Progenitor cell of endocrine pancreas (in vitro differentiated cells): ENCODE measurements at regions not wholly inside any gene's neighbourhood (a gene's known extent, or its start where the extent isn't known, plus 50 kb on each side); places are given as distances from the start of the nearest gene placed in this dataset.

Source experiments
- DNase-seq: peaks from one replicate; pipeline ENCODE4 v3.0.0; 2021; ENCODE audit warnings: low spot score; ENCODE audit not compliant: unreplicated experiment
- H3K27ac Mint-ChIP-seq: 2 replicates; pipeline ENCODE4 v1.8.0; 2021; ENCODE audit warnings: mild to moderate bottlenecking, moderate library complexity, mixed read lengths
- H3K27me3 Mint-ChIP-seq: 2 replicates; pipeline ENCODE4 v1.8.0; 2021; ENCODE audit warnings: mixed read lengths
- H3K36me3 Mint-ChIP-seq: 2 replicates; pipeline ENCODE4 v1.8.0; 2022; ENCODE audit warnings: mixed read lengths; ENCODE audit not compliant: insufficient read depth
- H3K4me1 Mint-ChIP-seq: 2 replicates; pipeline ENCODE4 v1.8.0; 2021; ENCODE audit warnings: low read depth, mixed read lengths
- H3K4me3 Mint-ChIP-seq: 2 replicates; pipeline ENCODE4 v1.8.0; 2021; ENCODE audit warnings: low read depth, mild to moderate bottlenecking, moderate library complexity, mixed read lengths
- H3K9me3 Mint-ChIP-seq: 2 replicates; pipeline ENCODE4 v1.8.0; 2021; ENCODE audit warnings: low read depth, mixed read lengths
- TF ChIP-seq, protein P1 (sequence below): fragments of 200-600 bp; sonication (generic); IDR thresholded peaks from one replicate; pipeline ENCODE4 v1.5.0; 2021; ENCODE audit warnings: antibody characterized with exemption, mild to moderate bottlenecking; ENCODE audit not compliant: unreplicated experiment

DNA sequence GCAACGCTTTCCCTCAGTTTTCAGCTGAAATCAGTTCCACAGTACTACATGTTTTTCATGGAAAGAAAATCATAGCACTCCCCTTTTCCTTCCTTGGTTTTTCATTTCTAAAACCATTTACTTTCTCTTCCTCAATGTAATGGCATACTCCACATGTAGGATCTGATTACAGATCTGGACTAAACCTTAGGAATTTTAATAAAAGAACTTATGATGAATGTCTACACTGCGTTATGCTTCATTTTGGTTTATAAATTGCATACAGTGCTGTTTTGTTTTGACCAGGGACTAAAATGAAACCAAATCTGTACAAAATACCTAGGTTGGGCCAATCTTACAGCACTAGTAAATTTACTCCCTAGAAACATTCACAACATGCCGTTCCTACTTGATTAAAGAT is 589.9 kb downstream of the TBC1D4 start:
- no peaks in the 10 kb centered on the region for H3K27me3 Mint-ChIP-seq
- no peaks in the 10 kb centered on the region for H3K9me3 Mint-ChIP-seq
- peaks cover 1% of the 10 kb centered on the region for H3K4me1 Mint-ChIP-seq
- H3K4me3 Mint-ChIP-seq, result no peak overlapping the region
- no peak for DNase-seq
- H3K27ac Mint-ChIP-seq, result no peak overlapping the region
- TF ChIP-seq, protein P1, sequence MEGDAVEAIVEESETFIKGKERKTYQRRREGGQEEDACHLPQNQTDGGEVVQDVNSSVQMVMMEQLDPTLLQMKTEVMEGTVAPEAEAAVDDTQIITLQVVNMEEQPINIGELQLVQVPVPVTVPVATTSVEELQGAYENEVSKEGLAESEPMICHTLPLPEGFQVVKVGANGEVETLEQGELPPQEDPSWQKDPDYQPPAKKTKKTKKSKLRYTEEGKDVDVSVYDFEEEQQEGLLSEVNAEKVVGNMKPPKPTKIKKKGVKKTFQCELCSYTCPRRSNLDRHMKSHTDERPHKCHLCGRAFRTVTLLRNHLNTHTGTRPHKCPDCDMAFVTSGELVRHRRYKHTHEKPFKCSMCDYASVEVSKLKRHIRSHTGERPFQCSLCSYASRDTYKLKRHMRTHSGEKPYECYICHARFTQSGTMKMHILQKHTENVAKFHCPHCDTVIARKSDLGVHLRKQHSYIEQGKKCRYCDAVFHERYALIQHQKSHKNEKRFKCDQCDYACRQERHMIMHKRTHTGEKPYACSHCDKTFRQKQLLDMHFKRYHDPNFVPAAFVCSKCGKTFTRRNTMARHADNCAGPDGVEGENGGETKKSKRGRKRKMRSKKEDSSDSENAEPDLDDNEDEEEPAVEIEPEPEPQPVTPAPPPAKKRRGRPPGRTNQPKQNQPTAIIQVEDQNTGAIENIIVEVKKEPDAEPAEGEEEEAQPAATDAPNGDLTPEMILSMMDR, result no peak
- H3K36me3 Mint-ChIP-seq, result no peaks in the 10 kb centered on the region

DNA sequence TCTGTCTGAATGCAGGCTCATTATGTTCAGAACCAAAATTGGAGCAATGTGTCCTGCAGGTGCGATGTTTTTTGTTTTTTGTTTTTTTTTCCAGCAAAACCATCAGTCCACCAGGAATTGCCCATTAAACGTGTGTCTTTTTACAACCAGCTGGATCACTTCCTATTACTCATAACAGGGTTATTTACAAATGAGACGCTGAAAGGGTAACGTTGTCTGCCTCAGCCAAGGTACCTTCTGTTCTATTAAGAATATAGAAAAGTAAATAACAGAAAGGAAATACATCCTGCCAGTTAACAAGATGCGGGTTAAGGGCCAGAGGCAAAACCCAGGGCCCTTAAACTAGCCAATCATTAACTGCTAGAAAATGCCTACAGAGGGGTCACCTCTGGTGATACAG is 590.4 kb downstream of the TBC1D4 start:
- Mint-ChIP-seq H3K36me3 (no peaks in the 10 kb centered on the region), H3K27ac (no peak overlapping the region), H3K9me3 (no peaks in the 10 kb centered on the region), H3K4me3 (no peak overlapping the region), H3K4me1 (peaks cover 1% of the 10 kb centered on the region), H3K27me3 (no peaks in the 10 kb centered on the region)
- TF ChIP-seq, protein P1, result no peak
- no peak for DNase-seq

DNA sequence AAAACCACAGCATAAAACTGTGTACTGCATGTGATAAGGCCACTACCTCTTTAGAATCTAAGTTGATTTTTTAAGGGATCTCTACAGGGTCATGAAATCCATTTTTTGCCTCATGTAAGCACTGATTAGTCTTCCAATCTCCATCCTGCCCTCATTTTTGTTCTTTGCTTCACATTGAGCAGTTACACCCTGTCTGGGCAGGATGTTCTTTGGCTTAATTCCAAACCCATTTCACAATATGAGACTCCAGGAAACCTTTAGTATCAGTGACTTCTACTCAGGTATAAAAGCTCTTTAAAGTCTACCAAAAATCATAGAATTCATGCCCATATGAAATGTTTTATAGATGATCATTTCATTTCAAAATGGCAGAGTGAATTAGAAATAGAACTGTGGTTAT is 592.6 kb downstream of the TBC1D4 start:
- H3K27ac Mint-ChIP-seq, result no peak overlapping the region
- peaks cover 1% of the 10 kb centered on the region for H3K4me1 Mint-ChIP-seq
- no peaks in the 10 kb centered on the region for H3K9me3 Mint-ChIP-seq
- DNase-seq, result no peak
- H3K36me3 Mint-ChIP-seq, result no peaks in the 10 kb centered on the region
- TF ChIP-seq, protein P1, result no peak
- H3K27me3 Mint-ChIP-seq, result no peaks in the 10 kb centered on the region
- no peak overlapping the region for H3K4me3 Mint-ChIP-seq

DNA sequence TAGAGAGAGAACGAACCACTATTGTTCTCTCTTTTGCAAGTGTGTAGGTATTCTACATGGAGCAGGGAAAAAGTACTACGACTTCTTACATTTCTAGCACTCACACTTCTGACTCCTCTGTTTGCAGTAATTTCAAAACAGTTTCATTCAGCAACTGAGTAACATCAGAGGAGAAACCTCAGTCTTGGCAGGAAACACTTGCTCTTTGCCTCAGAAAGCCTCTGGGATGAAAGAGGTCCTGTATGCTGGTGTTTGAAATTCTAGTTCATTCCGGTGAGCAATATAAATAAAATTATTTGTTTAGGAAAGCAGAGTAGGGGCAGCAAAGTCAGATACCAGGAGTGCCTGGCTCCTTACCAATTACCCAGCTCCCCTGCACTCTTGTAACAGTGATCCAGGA is 595.5 kb downstream of the TBC1D4 start:
- TF ChIP-seq, protein P1, result no peak
- Mint-ChIP-seq H3K4me1 (no peaks in the 10 kb centered on the region), H3K27ac (no peak overlapping the region), H3K4me3 (no peak overlapping the region), H3K9me3 (no peaks in the 10 kb centered on the region), H3K36me3 (no peaks in the 10 kb centered on the region), H3K27me3 (no peaks in the 10 kb centered on the region)
- no peak for DNase-seq

DNA sequence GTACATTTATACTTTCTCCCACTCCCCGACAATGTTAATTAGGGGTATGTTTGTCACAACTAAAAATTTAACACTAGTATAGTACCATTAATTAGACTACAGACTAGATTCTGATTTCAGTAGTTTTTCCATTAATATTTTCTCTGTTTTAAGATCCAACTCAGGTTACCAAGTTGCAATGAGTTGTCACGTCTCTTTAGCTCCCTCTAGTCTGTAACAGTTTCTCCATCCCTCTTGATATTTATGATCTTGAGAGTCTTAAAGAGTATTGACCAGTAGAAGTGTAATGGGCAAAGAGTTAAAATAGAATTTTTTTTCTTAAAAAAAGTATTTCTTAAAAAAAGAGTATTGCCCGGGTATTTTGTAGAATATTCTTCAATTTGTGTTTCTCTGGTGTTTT is 598.1 kb downstream of the TBC1D4 start:
- Mint-ChIP-seq H3K4me1 (no peaks in the 10 kb centered on the region), H3K27me3 (no peaks in the 10 kb centered on the region), H3K27ac (no peak overlapping the region), H3K4me3 (no peak overlapping the region), H3K36me3 (no peaks in the 10 kb centered on the region), H3K9me3 (peaks cover 4% of the 10 kb centered on the region)
- TF ChIP-seq, protein P1, result peak; percentile 12
- no peak for DNase-seq
